Ishikawa (cell line): ENCODE measurements at regions not wholly inside any gene's neighbourhood (a gene's known extent, or its start where the extent isn't known, plus 50 kb on each side); places are given as distances from the start of the nearest gene placed in this dataset.

Source experiments
- CREB1 ChIP-seq: IDR thresholded peaks from 2 replicates; pipeline ENCODE4 v1.6.1; 2012; ENCODE audit warnings: low read depth
- EGR1 ChIP-seq: IDR thresholded peaks from 2 replicates; pipeline ENCODE4 v1.6.1; 2012
- EP300 ChIP-seq: IDR thresholded peaks from 2 replicates; pipeline ENCODE4 v1.6.1; 2012; ENCODE audit warnings: borderline replicate concordance
- NFIC ChIP-seq: IDR thresholded peaks from 2 replicates; pipeline ENCODE4 v1.6.1; 2012
- RAD21 ChIP-seq: IDR thresholded peaks from 2 replicates; pipeline ENCODE4 v1.6.1; 2012; ENCODE audit warnings: low read depth
- TAF1 ChIP-seq: IDR thresholded peaks from 2 replicates; pipeline ENCODE4 v1.6.1; 2012; ENCODE audit warnings: low read depth, mild to moderate bottlenecking
- TCF12 ChIP-seq: IDR thresholded peaks from 2 replicates; pipeline ENCODE4 v1.6.1; 2012; ENCODE audit warnings: low read depth
- YY1 ChIP-seq: IDR thresholded peaks from 2 replicates; pipeline ENCODE4 v1.6.1; 2012; ENCODE audit warnings: low read depth
- ZBTB7A ChIP-seq: IDR thresholded peaks from 2 replicates; pipeline ENCODE4 v1.6.1; 2012; ENCODE audit warnings: low read depth
- TF ChIP-seq, protein P1 (sequence below): IDR thresholded peaks from 2 replicates; pipeline ENCODE4 v1.6.1; 2012; ENCODE audit warnings: low read depth, mild to moderate bottlenecking
- TF ChIP-seq, protein P2 (sequence below): IDR thresholded peaks from 2 replicates; pipeline ENCODE4 v1.6.1; 2012

DNA sequence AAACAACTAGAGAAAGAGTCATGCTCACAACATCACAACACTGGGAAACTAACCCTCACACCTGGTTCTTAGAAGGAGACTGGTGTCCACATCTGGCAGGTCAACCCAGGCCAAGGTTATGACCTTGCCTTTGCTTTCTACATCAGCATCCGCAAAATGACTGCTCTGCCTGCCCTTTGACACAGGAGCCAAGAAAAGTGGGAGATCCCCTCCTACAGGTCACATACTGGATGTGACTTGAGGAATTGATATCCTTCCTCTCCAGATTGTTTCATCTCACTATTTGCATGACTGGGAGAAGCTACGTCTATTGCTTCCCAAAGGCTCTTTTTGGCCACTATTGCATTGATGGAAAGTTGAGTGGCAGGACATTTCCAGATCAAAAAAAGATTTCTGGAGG, 115.5 kb downstream of the MIS18A start:
- TF ChIP-seq EP300: no peak
- TF ChIP-seq TCF12: no peak
- no peak for TF ChIP-seq TAF1
- no peak for TF ChIP-seq NFIC
- TF ChIP-seq EGR1: no peak
- no peak for TF ChIP-seq YY1
- TF ChIP-seq, protein P1, sequence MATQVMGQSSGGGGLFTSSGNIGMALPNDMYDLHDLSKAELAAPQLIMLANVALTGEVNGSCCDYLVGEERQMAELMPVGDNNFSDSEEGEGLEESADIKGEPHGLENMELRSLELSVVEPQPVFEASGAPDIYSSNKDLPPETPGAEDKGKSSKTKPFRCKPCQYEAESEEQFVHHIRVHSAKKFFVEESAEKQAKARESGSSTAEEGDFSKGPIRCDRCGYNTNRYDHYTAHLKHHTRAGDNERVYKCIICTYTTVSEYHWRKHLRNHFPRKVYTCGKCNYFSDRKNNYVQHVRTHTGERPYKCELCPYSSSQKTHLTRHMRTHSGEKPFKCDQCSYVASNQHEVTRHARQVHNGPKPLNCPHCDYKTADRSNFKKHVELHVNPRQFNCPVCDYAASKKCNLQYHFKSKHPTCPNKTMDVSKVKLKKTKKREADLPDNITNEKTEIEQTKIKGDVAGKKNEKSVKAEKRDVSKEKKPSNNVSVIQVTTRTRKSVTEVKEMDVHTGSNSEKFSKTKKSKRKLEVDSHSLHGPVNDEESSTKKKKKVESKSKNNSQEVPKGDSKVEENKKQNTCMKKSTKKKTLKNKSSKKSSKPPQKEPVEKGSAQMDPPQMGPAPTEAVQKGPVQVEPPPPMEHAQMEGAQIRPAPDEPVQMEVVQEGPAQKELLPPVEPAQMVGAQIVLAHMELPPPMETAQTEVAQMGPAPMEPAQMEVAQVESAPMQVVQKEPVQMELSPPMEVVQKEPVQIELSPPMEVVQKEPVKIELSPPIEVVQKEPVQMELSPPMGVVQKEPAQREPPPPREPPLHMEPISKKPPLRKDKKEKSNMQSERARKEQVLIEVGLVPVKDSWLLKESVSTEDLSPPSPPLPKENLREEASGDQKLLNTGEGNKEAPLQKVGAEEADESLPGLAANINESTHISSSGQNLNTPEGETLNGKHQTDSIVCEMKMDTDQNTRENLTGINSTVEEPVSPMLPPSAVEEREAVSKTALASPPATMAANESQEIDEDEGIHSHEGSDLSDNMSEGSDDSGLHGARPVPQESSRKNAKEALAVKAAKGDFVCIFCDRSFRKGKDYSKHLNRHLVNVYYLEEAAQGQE: no peak
- TF ChIP-seq RAD21: no peak
- TF ChIP-seq, protein P2, sequence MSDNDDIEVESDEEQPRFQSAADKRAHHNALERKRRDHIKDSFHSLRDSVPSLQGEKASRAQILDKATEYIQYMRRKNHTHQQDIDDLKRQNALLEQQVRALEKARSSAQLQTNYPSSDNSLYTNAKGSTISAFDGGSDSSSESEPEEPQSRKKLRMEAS: no peak
- no peak for TF ChIP-seq ZBTB7A
- no peak for TF ChIP-seq CREB1
